GM19025 (cell line): ENCODE measurements at regions not wholly inside any gene's neighbourhood (a gene's known extent, or its start where the extent isn't known, plus 50 kb on each side); places are given as distances from the start of the nearest gene placed in this dataset.

Experiments used
- ATAC-seq: cut with Tn5 transposase; IDR thresholded peaks from one replicate; pipeline ENCODE4 v1.9.1; 2021; ENCODE audit warnings: mild to moderate bottlenecking, low read depth, moderate library complexity; ENCODE audit not compliant: unreplicated experiment

- ATAC-seq: no peak
Observed at GRCh38 chr12:58804749-58805148, 115.6 kb downstream of the LRIG3 start.

- ATAC-seq: no peak
Observed at GRCh38 chr12:58809064-58809607, 111.2 kb downstream of the LRIG3 start.

GRCh38 chr12:58811346-58811745 lies 109.0 kb downstream of the LRIG3 start:
- ATAC-seq: no peak

GRCh38 chr12:58812214-58812613 lies 108.1 kb downstream of the LRIG3 start:
- no peak for ATAC-seq

GRCh38 chr12:58814036-58814435 lies 106.3 kb downstream of the LRIG3 start:
- no peak for ATAC-seq

- no peak for ATAC-seq
Observed at GRCh38 chr12:58815235-58815634, 105.1 kb downstream of the LRIG3 start.

GRCh38 chr12:58818546-58818945 lies 101.8 kb downstream of the LRIG3 start:
- ATAC-seq: no peak

- no peak for ATAC-seq
Observed at GRCh38 chr12:58819345-58819744, 101.0 kb downstream of the LRIG3 start.

- ATAC-seq: no peak
Observed at GRCh38 chr12:58819985-58820384, 100.3 kb downstream of the LRIG3 start.
